GM23338 (cell line): ENCODE measurements at regions not wholly inside any gene's neighbourhood (a gene's known extent, or its start where the extent isn't known, plus 50 kb on each side); places are given as distances from the start of the nearest gene placed in this dataset.

ENCODE experiments used
- ATAC-seq: fragments of 200-7000 bp; cut with Tn5 transposase; 3 replicates; pipeline ENCODE4 v1.9.1; 2020
- DNase-seq: peaks from one replicate; pipeline ENCODE4 v3.0.0-alpha.2; 2015; ENCODE audit warnings: low spot score
- H2AFZ ChIP-seq: fragments of 200-600 bp; sonication (generic); 2 replicates; pipeline ENCODE4 v1.8.0; 2016; ENCODE audit warnings: antibody characterized with exemption, mild to moderate bottlenecking, moderate library complexity
- H3F3A ChIP-seq: fragments of 200-600 bp; sonication (generic); replicated peaks from 2 replicates; pipeline ENCODE4 v1.8.0; 2017; ENCODE audit warnings: antibody characterized with exemption, mixed run types, low read depth
- H3K27ac ChIP-seq: fragments of 200-600 bp; sonication (generic); 2 replicates; pipeline ENCODE4 v1.6.1; 2016; ENCODE audit warnings: low read depth
- H3K27me3 ChIP-seq: fragments of 200-600 bp; sonication (generic); 2 replicates; pipeline ENCODE4 v1.8.0; 2016; ENCODE audit warnings: mild to moderate bottlenecking, mixed run types, moderate library complexity; ENCODE audit not compliant: insufficient read depth
- H3K36me3 ChIP-seq: fragments of 200-600 bp; sonication (generic); 2 replicates; pipeline ENCODE4 v1.8.0; 2016; ENCODE audit warnings: mild to moderate bottlenecking; ENCODE audit not compliant: insufficient read depth
- H3K4me1 ChIP-seq: fragments of 200-600 bp; sonication (generic); 2 replicates; pipeline ENCODE4 v1.8.0; 2016; ENCODE audit warnings: mild to moderate bottlenecking, moderate library complexity; ENCODE audit not compliant: insufficient read depth
- H3K4me2 ChIP-seq: fragments of 200-600 bp; sonication (generic); 2 replicates; pipeline ENCODE4 v1.7.1; 2017; ENCODE audit warnings: mixed run types
- H3K4me3 ChIP-seq: fragments of 200-600 bp; sonication (generic); 2 replicates; pipeline ENCODE4 v1.6.1; 2016; ENCODE audit warnings: mixed run types
- H3K79me2 ChIP-seq: fragments of 200-600 bp; sonication (generic); replicated peaks from 2 replicates; pipeline ENCODE4 v1.8.0; 2017; ENCODE audit warnings: mild to moderate bottlenecking; ENCODE audit not compliant: insufficient read depth
- H3K9me2 ChIP-seq: fragments of 200-600 bp; sonication (generic); 2 replicates; pipeline ENCODE4 v1.8.0; 2017; ENCODE audit not compliant: insufficient read depth
- H4K20me1 ChIP-seq: fragments of 200-600 bp; sonication (generic); replicated peaks from 2 replicates; pipeline ENCODE4 v1.8.0; 2017; ENCODE audit warnings: mild to moderate bottlenecking; ENCODE audit not compliant: insufficient read depth
- H3K27ac Mint-ChIP-seq: 2 replicates; pipeline ENCODE4 v1.8.0; 2020; ENCODE audit warnings: inconsistent platforms, mild to moderate bottlenecking, moderate library complexity, mixed read lengths
- H3K27me3 Mint-ChIP-seq: 3 replicates; pipeline ENCODE4 v1.8.0; 2022; ENCODE audit warnings: low read depth, mild to moderate bottlenecking, moderate library complexity, mixed read lengths, inconsistent platforms; ENCODE audit not compliant: insufficient read depth, poor library complexity
- H3K36me3 Mint-ChIP-seq: 3 replicates; pipeline ENCODE4 v1.8.0; 2021; ENCODE audit warnings: low read depth, mild to moderate bottlenecking, inconsistent platforms, moderate library complexity, mixed read lengths
- H3K4me1 Mint-ChIP-seq: 3 replicates; pipeline ENCODE4 v1.8.0; 2020; ENCODE audit warnings: mild to moderate bottlenecking, inconsistent platforms, mixed read lengths
- H3K4me3 Mint-ChIP-seq: 3 replicates; pipeline ENCODE4 v1.8.0; 2021; ENCODE audit warnings: moderate library complexity, mild to moderate bottlenecking, inconsistent platforms, mixed read lengths
- H3K9me3 Mint-ChIP-seq: 3 replicates; pipeline ENCODE4 v1.8.0; 2020; ENCODE audit warnings: moderate library complexity, mild to moderate bottlenecking, inconsistent platforms, mixed read lengths
- CREB1 ChIP-seq: fragments of 250-450 bp; sonication (Bioruptor Pico); IDR thresholded peaks from 2 replicates; pipeline ENCODE4 v1.5.0; 2020; ENCODE audit warnings: low read depth, mild to moderate bottlenecking, moderate library complexity
- CTCF ChIP-seq, 2 experiments: fragments of 200-600 bp in 1 of 2; sonication (generic) in 1 of 2; conservative IDR thresholded peaks; 2 replicates each; pipeline versions ENCODE4 v1.5.1 to v1.6.1; 2016 to 2017; ENCODE audit warnings: antibody characterized with exemption in 2 of 2, low read depth in 2 of 2, mild to moderate bottlenecking in 2 of 2, moderate library complexity in 1 of 2
- ETS1 ChIP-seq: IDR thresholded peaks from 2 replicates; pipeline ENCODE4 v1.6.1; 2016; ENCODE audit warnings: antibody characterized with exemption
- EZH2 ChIP-seq: fragments of 200-600 bp; sonication (generic); IDR thresholded peaks from one replicate; pipeline ENCODE4 v1.8.0; 2017; ENCODE audit warnings: antibody characterized with exemption, mild to moderate bottlenecking, low read depth; ENCODE audit not compliant: unreplicated experiment
- EZH2phosphoT487 ChIP-seq: fragments of 200-600 bp; sonication (generic); IDR thresholded peaks from one replicate; pipeline ENCODE4 v1.8.1; 2018; ENCODE audit warnings: antibody characterized with exemption; ENCODE audit not compliant: unreplicated experiment
- JUNB ChIP-seq: IDR thresholded peaks from one replicate; pipeline ENCODE4 v1.6.1; 2016; ENCODE audit warnings: antibody characterized with exemption; ENCODE audit not compliant: unreplicated experiment
- NANOG ChIP-seq: IDR thresholded peaks from 2 replicates; pipeline ENCODE4 v1.6.1; 2016; ENCODE audit warnings: antibody characterized with exemption, borderline replicate concordance
- POLR2AphosphoS5 ChIP-seq: IDR thresholded peaks from 2 replicates; pipeline ENCODE4 v1.6.1; 2016; ENCODE audit warnings: antibody characterized with exemption, low read depth
- REST ChIP-seq: IDR thresholded peaks from one replicate; pipeline ENCODE4 v1.6.1; 2018; ENCODE audit warnings: antibody characterized with exemption; ENCODE audit not compliant: unreplicated experiment
- STAT1 ChIP-seq: IDR thresholded peaks from one replicate; pipeline ENCODE4 v1.6.1; 2016; ENCODE audit warnings: antibody characterized with exemption; ENCODE audit not compliant: unreplicated experiment
- ZNF114 ChIP-seq: fragments of 250-450 bp; sonication (Bioruptor Pico); IDR thresholded peaks from 2 replicates; pipeline ENCODE4 v1.5.0; 2020; ENCODE audit warnings: mild to moderate bottlenecking, moderate library complexity
- ZNF331 ChIP-seq: fragments of 250-450 bp; sonication (Bioruptor Pico); IDR thresholded peaks from 2 replicates; pipeline ENCODE4 v1.5.0; 2020; ENCODE audit warnings: low read depth, mild to moderate bottlenecking, moderate library complexity
- ZNF462 ChIP-seq: fragments of 250-450 bp; sonication (Bioruptor Pico); IDR thresholded peaks from 2 replicates; pipeline ENCODE4 v1.5.0; 2020; ENCODE audit warnings: mild to moderate bottlenecking, moderate library complexity

GRCh38 chr12:84070292-84070691, 842.3 kb downstream of the SLC6A15 start (continued):
- TF ChIP-seq CREB1 (CRISPR knock-in tag) (no peak), EZH2phosphoT487 (no peak), NANOG (no peak)

GRCh38 chr12:84069699-84070098, 842.9 kb downstream of the SLC6A15 start:
- no peaks in the 10 kb centered on the region for H3K36me3 ChIP-seq
- H3F3A ChIP-seq: no peaks in the 10 kb centered on the region
- Mint-ChIP-seq H3K27me3 (no peaks in the 10 kb centered on the region), H3K4me1 (no peaks in the 10 kb centered on the region), H3K27ac (no peak overlapping the region), H3K9me3 (no peaks in the 10 kb centered on the region), H3K36me3 (no peaks in the 10 kb centered on the region), H3K4me3 (no peak overlapping the region)
- H4K20me1 ChIP-seq: no peaks in the 10 kb centered on the region
- no peak overlapping the region for H3K4me2 ChIP-seq
- no peak overlapping the region for H2AFZ ChIP-seq
- H3K27me3 ChIP-seq: no peaks in the 10 kb centered on the region
- ATAC-seq (no peak), DNase-seq (no peak)
- TF ChIP-seq ZNF114 (CRISPR knock-in tag) (no peak), ZNF462 (no peak), CTCF (conservative IDR thresholded peaks at IDR 0.05; ENCODE audit: low read depth in 2 of 2) (no peak), EZH2phosphoT487 (no peak), POLR2AphosphoS5 (no peak), JUNB (no peak), EZH2 (no peak), NANOG (no peak), REST (no peak), ZNF331 (no peak), CREB1 (CRISPR knock-in tag) (no peak), STAT1 (no peak), ETS1 (no peak)
- H3K27ac ChIP-seq: no peak overlapping the region
- H3K4me1 ChIP-seq: no peaks in the 10 kb centered on the region
- H3K4me3 ChIP-seq: no peak overlapping the region
- H3K9me2 ChIP-seq: no peaks in the 10 kb centered on the region
- no peaks in the 10 kb centered on the region for H3K79me2 ChIP-seq
